HEK293 (cell line): ENCODE measurements at regions not wholly inside any gene's neighbourhood (a gene's known extent, or its start where the extent isn't known, plus 50 kb on each side); places are given as distances from the start of the nearest gene placed in this dataset.

Source experiments
- YY1 ChIP-seq: fragments of 450-650 bp; formaldehyde crosslinking; IDR thresholded peaks from 2 replicates; pipeline ENCODE4 v1.5.1; 2018; ENCODE audit warnings: missing biosample characterization, missing genetic modification characterization
- ZBTB7A ChIP-seq: fragments of 450-650 bp; formaldehyde crosslinking; IDR thresholded peaks from 2 replicates; pipeline ENCODE4 v1.5.1; 2016; ENCODE audit warnings: low read depth, missing biosample characterization, missing genetic modification characterization
- ZNF184 ChIP-seq: fragments of 450-650 bp; IDR thresholded peaks from 2 replicates; pipeline ENCODE4 v1.5.1; 2018; ENCODE audit warnings: missing biosample characterization, mild to moderate bottlenecking, missing genetic modification characterization
- ZNF677 ChIP-seq: fragments of 450-650 bp; IDR thresholded peaks from 2 replicates; pipeline ENCODE4 v1.5.0; 2018; ENCODE audit warnings: missing biosample characterization, mild to moderate bottlenecking, missing genetic modification characterization, moderate library complexity
- ZNF776 ChIP-seq: fragments of 450-650 bp; formaldehyde crosslinking; IDR thresholded peaks from 2 replicates; pipeline ENCODE4 v1.5.0; 2017; ENCODE audit warnings: missing biosample characterization, missing genetic modification characterization, borderline replicate concordance
- TF ChIP-seq, protein P1 (sequence below): fragments of 450-650 bp; formaldehyde crosslinking; IDR thresholded peaks from 2 replicates; pipeline ENCODE4 v1.5.1; 2016; ENCODE audit warnings: missing biosample characterization, missing genetic modification characterization, low read depth
- TF ChIP-seq, protein P2 (sequence below): fragments of 450-650 bp; formaldehyde crosslinking; IDR thresholded peaks from 2 replicates; pipeline ENCODE4 v1.5.1; 2016; ENCODE audit warnings: missing biosample characterization, missing genetic modification characterization
- TF ChIP-seq, protein P3 (sequence below): fragments of 450-650 bp; formaldehyde crosslinking; IDR thresholded peaks from 2 replicates; pipeline ENCODE4 v1.5.1; 2016; ENCODE audit warnings: missing biosample characterization, missing genetic modification characterization

DNA sequence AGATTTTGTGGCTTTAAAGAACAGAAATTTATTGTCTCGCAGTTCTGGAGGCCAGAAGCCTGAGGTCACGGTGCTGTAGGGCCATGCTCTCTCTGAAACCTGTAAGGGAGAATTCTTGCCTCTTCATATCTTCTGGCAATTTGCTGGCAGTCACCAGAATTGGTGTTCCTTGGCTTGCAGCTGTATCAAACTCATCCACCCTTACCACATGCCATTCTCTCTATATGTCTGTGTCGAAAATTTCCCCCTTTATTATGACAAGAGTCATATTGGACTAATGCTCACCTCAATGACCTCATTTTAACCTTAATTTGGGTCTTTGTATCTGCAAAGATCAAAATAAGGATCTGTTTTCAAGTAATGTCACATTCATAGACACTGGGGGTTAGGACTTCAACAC is 266.7 kb downstream of the IL20RB start:
- TF ChIP-seq, protein P1, sequence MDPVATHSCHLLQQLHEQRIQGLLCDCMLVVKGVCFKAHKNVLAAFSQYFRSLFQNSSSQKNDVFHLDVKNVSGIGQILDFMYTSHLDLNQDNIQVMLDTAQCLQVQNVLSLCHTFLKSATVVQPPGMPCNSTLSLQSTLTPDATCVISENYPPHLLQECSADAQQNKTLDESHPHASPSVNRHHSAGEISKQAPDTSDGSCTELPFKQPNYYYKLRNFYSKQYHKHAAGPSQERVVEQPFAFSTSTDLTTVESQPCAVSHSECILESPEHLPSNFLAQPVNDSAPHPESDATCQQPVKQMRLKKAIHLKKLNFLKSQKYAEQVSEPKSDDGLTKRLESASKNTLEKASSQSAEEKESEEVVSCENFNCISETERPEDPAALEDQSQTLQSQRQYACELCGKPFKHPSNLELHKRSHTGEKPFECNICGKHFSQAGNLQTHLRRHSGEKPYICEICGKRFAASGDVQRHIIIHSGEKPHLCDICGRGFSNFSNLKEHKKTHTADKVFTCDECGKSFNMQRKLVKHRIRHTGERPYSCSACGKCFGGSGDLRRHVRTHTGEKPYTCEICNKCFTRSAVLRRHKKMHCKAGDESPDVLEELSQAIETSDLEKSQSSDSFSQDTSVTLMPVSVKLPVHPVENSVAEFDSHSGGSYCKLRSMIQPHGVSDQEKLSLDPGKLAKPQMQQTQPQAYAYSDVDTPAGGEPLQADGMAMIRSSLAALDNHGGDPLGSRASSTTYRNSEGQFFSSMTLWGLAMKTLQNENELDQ, result no peak
- TF ChIP-seq, protein P2, sequence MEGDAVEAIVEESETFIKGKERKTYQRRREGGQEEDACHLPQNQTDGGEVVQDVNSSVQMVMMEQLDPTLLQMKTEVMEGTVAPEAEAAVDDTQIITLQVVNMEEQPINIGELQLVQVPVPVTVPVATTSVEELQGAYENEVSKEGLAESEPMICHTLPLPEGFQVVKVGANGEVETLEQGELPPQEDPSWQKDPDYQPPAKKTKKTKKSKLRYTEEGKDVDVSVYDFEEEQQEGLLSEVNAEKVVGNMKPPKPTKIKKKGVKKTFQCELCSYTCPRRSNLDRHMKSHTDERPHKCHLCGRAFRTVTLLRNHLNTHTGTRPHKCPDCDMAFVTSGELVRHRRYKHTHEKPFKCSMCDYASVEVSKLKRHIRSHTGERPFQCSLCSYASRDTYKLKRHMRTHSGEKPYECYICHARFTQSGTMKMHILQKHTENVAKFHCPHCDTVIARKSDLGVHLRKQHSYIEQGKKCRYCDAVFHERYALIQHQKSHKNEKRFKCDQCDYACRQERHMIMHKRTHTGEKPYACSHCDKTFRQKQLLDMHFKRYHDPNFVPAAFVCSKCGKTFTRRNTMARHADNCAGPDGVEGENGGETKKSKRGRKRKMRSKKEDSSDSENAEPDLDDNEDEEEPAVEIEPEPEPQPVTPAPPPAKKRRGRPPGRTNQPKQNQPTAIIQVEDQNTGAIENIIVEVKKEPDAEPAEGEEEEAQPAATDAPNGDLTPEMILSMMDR (tag by site-specific recombination), result no peak
- TF ChIP-seq YY1 (tag by site-specific recombination) (no peak), ZNF776 (no peak), ZNF677 (tag by site-specific recombination) (no peak), ZBTB7A (tag by site-specific recombination) (no peak), ZNF184 (tag by site-specific recombination) (no peak)
- TF ChIP-seq, protein P3, sequence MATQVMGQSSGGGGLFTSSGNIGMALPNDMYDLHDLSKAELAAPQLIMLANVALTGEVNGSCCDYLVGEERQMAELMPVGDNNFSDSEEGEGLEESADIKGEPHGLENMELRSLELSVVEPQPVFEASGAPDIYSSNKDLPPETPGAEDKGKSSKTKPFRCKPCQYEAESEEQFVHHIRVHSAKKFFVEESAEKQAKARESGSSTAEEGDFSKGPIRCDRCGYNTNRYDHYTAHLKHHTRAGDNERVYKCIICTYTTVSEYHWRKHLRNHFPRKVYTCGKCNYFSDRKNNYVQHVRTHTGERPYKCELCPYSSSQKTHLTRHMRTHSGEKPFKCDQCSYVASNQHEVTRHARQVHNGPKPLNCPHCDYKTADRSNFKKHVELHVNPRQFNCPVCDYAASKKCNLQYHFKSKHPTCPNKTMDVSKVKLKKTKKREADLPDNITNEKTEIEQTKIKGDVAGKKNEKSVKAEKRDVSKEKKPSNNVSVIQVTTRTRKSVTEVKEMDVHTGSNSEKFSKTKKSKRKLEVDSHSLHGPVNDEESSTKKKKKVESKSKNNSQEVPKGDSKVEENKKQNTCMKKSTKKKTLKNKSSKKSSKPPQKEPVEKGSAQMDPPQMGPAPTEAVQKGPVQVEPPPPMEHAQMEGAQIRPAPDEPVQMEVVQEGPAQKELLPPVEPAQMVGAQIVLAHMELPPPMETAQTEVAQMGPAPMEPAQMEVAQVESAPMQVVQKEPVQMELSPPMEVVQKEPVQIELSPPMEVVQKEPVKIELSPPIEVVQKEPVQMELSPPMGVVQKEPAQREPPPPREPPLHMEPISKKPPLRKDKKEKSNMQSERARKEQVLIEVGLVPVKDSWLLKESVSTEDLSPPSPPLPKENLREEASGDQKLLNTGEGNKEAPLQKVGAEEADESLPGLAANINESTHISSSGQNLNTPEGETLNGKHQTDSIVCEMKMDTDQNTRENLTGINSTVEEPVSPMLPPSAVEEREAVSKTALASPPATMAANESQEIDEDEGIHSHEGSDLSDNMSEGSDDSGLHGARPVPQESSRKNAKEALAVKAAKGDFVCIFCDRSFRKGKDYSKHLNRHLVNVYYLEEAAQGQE (tag by site-specific recombination), result no peak
